Body of pancreas (tissue), 4 donors: ENCODE measurements at regions not wholly inside any gene's neighbourhood (a gene's known extent, or its start where the extent isn't known, plus 50 kb on each side); places are given as distances from the start of the nearest gene placed in this dataset.

Experiments
- POLR2A ChIP-seq, 3 donors: fragments of 450-650 bp; IDR thresholded peaks; one replicate each; pipeline ENCODE4 v1.6.1; 2016; ENCODE audit warnings: antibody characterized with exemption in 3 of 3, mild to moderate bottlenecking in 2 of 3
- TF ChIP-seq, protein P1 (sequence below), 7 experiments: fragments of 450-650 bp in 4 of 7; fragments of 200-600 bp in 3 of 7; sonication (generic) in 3 of 7; IDR thresholded peaks; one replicate each; pipeline ENCODE4 v1.5.1; 2016 to 2019; ENCODE audit warnings: antibody characterized with exemption in 7 of 7

- TF ChIP-seq, protein P1, sequence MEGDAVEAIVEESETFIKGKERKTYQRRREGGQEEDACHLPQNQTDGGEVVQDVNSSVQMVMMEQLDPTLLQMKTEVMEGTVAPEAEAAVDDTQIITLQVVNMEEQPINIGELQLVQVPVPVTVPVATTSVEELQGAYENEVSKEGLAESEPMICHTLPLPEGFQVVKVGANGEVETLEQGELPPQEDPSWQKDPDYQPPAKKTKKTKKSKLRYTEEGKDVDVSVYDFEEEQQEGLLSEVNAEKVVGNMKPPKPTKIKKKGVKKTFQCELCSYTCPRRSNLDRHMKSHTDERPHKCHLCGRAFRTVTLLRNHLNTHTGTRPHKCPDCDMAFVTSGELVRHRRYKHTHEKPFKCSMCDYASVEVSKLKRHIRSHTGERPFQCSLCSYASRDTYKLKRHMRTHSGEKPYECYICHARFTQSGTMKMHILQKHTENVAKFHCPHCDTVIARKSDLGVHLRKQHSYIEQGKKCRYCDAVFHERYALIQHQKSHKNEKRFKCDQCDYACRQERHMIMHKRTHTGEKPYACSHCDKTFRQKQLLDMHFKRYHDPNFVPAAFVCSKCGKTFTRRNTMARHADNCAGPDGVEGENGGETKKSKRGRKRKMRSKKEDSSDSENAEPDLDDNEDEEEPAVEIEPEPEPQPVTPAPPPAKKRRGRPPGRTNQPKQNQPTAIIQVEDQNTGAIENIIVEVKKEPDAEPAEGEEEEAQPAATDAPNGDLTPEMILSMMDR (IDR thresholded peaks at IDR 0.05), result no peak
- TF ChIP-seq POLR2A (IDR thresholded peaks at IDR 0.05), result no peak
Measured at GRCh38 chr6:140533526-140533925, 1159.1 kb upstream of the CITED2 start.
